ENCODE measurements at regions not wholly inside any gene's neighbourhood (a gene's known extent, or its start where the extent isn't known, plus 50 kb on each side); places are given as distances from the start of the nearest gene placed in this dataset.

GRCh38 chr2:67721516-67721915 lies 324.4 kb downstream of the ETAA1 start:
- Histone ChIP-seq H3K4me1 (no peaks in the 10 kb centered on the region), H3K4me3 (no peak overlapping the region), H3K27ac (no peak overlapping the region), H3K9me3 (no peaks in the 10 kb centered on the region), H3K4me2 (no peak overlapping the region)
- 6% methylated on average over 1 of the region's 1 CpG for WGBS (ENCODE audit: missing lambda C conversion rate)
- DNase-seq (ENCODE audit: low read depth in 1 of 2, low spot score in 1 of 2) (no peak), ATAC-seq (no peak), FAIRE-seq (no peak)
- TF ChIP-seq E2F6 (IDR thresholded peaks at IDR 0.05; ENCODE audit: borderline replicate concordance, low read depth) (no peak), CHD2 (IDR thresholded peaks at IDR 0.05; ENCODE audit: low read length, partially characterized antibody) (no peak), MYC (IDR thresholded peaks at IDR 0.05; ENCODE audit: borderline replicate concordance, low read length) (no peak), PBX3 (IDR thresholded peaks at IDR 0.05) (no peak), HMGXB4 (CRISPR knock-in tag; IDR thresholded peaks at IDR 0.05; ENCODE audit: borderline replicate concordance) (no peak), EHMT2 (IDR thresholded peaks at IDR 0.05; ENCODE audit: low read depth) (no peak), TP53 (CRISPR knock-in tag; IDR thresholded peaks at IDR 0.05) (no peak)
- ChIA-PET CTCF (no interaction called here), POLR2A (no interaction called here)

GRCh38 chr2:67724261-67724660 lies 327.1 kb downstream of the ETAA1 start:
- no peaks in the 10 kb centered on the region for H3K4me1 ChIP-seq
- POLR2A ChIA-PET, result no interaction called here
- ATAC-seq, result no peak
- H3K4me3 ChIP-seq, result no peak overlapping the region
- FAIRE-seq, result no peak
- H3K4me2 ChIP-seq, result no peak overlapping the region
- WGBS (ENCODE audit: missing lambda C conversion rate), result 80% methylated on average over 2 of the region's 2 CpGs
- no peak overlapping the region for H3K27ac ChIP-seq
- H3K9me3 ChIP-seq, result no peaks in the 10 kb centered on the region; the same call in 2 of the 3 replicates
- CTCF ChIA-PET, result no interaction called here
- no peak for DNase-seq (ENCODE audit: low read depth in 1 of 2, low spot score in 1 of 2)
- TF ChIP-seq NFE2L2 (conservative IDR thresholded peaks at IDR 0.05; ENCODE audit: low read length) (no peak), RARB (CRISPR knock-in tag; IDR thresholded peaks at IDR 0.05) (no peak), FOSL2 (IDR thresholded peaks at IDR 0.05) (no peak), FOSL2 (CRISPR knock-in tag; IDR thresholded peaks at IDR 0.05) (no peak), FOSB (CRISPR knock-in tag; IDR thresholded peaks at IDR 0.05) (no peak)

DNA sequence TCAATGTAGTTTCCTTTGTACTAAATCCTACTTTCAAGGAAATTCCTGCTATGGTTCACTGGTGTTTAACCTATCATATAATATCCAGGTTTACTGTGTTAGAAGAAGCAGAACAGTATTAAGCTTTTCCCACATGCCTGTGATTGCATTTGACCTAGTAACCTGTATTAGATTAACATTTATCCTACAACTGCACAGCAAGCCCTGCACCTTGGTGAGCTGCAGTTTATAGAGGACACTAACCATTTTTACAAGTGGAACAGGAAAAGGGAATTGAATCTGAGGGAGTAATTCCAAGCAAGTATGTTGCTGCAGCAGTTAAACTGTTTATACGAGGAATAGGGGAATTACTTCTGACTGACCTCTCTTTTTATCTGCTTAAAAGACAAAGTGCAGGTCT lies 328.6 kb downstream of the ETAA1 start:
- no peak overlapping the region for H3K4me2 ChIP-seq
- ChIA-PET POLR2A (no interaction called here), CTCF (no interaction called here)
- H3K9me3 ChIP-seq, result no peaks in the 10 kb centered on the region; the same call in 2 of the 3 replicates
- DNase-seq (ENCODE audit: low read depth in 1 of 2, low spot score in 1 of 2) (no peak), FAIRE-seq (no peak), ATAC-seq (no peak)
- no peaks in the 10 kb centered on the region for H3K4me1 ChIP-seq
- H3K4me3 ChIP-seq, result no peak overlapping the region
- TF ChIP-seq EP300 (IDR thresholded peaks at IDR 0.05) (no peak), POLR2AphosphoS2 (conservative IDR thresholded peaks at IDR 0.05; ENCODE audit: low read length) (no peak), RCOR1 (IDR thresholded peaks at IDR 0.05; ENCODE audit: low read depth, low read length) (no peak), CBX8 (IDR thresholded peaks at IDR 0.05) (no peak), RAD21 (conservative IDR thresholded peaks at IDR 0.05 in 1 of 2, IDR thresholded peaks at IDR 0.05 in 1 of 2) (no peak), HDAC2 (IDR thresholded peaks at IDR 0.05) (no peak), MAZ (IDR thresholded peaks at IDR 0.05; ENCODE audit: borderline replicate concordance, low read depth, low read length) (no peak), HOXB5 (CRISPR knock-in tag; IDR thresholded peaks at IDR 0.05) (no peak), FOSB (CRISPR knock-in tag; IDR thresholded peaks at IDR 0.05) (no peak), EHMT2 (IDR thresholded peaks at IDR 0.05; ENCODE audit: low read depth) (no peak), PBX3 (IDR thresholded peaks at IDR 0.05) (no peak), NFE2L2 (conservative IDR thresholded peaks at IDR 0.05; ENCODE audit: low read length) (no peak), SREBF2 (IDR thresholded peaks at IDR 0.05) (no peak), PHF8 (IDR thresholded peaks at IDR 0.05; ENCODE audit: borderline replicate concordance, low read depth) (no peak)
- TF ChIP-seq, protein P1, sequence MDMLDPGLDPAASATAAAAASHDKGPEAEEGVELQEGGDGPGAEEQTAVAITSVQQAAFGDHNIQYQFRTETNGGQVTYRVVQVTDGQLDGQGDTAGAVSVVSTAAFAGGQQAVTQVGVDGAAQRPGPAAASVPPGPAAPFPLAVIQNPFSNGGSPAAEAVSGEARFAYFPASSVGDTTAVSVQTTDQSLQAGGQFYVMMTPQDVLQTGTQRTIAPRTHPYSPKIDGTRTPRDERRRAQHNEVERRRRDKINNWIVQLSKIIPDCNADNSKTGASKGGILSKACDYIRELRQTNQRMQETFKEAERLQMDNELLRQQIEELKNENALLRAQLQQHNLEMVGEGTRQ (IDR thresholded peaks at IDR 0.05), result no peak
- TF ChIP-seq, protein P2, sequence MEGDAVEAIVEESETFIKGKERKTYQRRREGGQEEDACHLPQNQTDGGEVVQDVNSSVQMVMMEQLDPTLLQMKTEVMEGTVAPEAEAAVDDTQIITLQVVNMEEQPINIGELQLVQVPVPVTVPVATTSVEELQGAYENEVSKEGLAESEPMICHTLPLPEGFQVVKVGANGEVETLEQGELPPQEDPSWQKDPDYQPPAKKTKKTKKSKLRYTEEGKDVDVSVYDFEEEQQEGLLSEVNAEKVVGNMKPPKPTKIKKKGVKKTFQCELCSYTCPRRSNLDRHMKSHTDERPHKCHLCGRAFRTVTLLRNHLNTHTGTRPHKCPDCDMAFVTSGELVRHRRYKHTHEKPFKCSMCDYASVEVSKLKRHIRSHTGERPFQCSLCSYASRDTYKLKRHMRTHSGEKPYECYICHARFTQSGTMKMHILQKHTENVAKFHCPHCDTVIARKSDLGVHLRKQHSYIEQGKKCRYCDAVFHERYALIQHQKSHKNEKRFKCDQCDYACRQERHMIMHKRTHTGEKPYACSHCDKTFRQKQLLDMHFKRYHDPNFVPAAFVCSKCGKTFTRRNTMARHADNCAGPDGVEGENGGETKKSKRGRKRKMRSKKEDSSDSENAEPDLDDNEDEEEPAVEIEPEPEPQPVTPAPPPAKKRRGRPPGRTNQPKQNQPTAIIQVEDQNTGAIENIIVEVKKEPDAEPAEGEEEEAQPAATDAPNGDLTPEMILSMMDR (IDR thresholded peaks at IDR 0.05), result no peak
- H3K27ac ChIP-seq, result no peak overlapping the region
- 7% methylated on average over 1 of the region's 1 CpG for WGBS (ENCODE audit: missing lambda C conversion rate)
